ENCODE measurements at regions not wholly inside any gene's neighbourhood (a gene's known extent, or its start where the extent isn't known, plus 50 kb on each side); places are given as distances from the start of the nearest gene placed in this dataset.

DNA sequence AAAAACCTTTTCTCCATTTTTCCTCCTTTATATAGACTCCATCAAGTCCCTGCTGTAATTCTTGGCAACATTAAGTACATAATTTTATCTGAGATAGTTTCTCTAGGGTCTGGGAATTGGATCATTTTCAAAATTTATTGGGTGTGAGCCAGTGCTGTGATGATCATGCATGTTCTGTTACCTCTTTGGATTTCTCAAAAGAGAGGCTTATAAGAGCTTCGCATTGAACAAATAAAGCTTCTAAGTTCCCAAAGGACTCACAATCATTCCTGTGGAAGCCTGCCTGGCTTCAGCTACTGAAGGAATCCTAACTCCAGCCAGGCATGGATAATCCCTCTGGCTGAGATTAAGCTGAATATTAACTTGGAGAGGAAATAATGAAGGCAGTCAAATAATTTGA lies 208.5 kb downstream of the RAB38 start:
- no peak for TF ChIP-seq GATA2 (IDR thresholded peaks at IDR 0.05; ENCODE audit: low read depth, low read length)
- TF ChIP-seq GATA3 (IDR thresholded peaks at IDR 0.05; ENCODE audit: low read depth, low read length): no peak
